Peyer's patch (tissue), 4 donors: ENCODE measurements at regions not wholly inside any gene's neighbourhood (a gene's known extent, or its start where the extent isn't known, plus 50 kb on each side); places are given as distances from the start of the nearest gene placed in this dataset.

Source experiments
- POLR2A ChIP-seq, 2 donors: fragments of 450-650 bp; IDR thresholded peaks; one replicate each; pipeline ENCODE4 v1.5.1; 2017; ENCODE audit warnings: antibody characterized with exemption in 2 of 2, mild to moderate bottlenecking in 2 of 2, moderate library complexity in 2 of 2
- TF ChIP-seq, protein P1 (sequence below), 6 experiments: fragments of 450-650 bp in 4 of 6; fragments of 200-600 bp in 2 of 6; sonication (generic) in 1 of 6; IDR thresholded peaks; one replicate each; pipeline ENCODE4 v1.5.1; 2017 to 2019; ENCODE audit warnings: antibody characterized with exemption in 6 of 6, mild to moderate bottlenecking in 3 of 6, moderate library complexity in 1 of 6

DNA sequence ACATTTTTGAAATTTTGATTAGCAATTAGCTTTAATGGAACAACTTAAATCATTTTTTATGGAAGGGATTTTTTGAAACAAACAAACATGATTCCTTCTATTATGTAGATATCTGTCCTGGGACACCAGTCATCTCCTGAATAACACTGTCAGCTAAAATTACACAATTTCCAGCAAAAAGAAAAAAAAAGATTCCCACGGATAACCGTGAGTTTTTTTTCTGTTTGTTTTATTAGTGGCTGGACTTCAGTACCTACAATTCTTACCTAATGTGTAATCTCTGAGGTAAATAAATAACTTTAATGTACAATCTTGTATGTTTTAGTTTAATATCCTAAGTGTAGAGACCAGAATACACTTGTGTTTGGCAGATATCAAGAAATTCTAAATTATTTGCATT, 126.6 kb upstream of the KYNU start:
- TF ChIP-seq, protein P1, sequence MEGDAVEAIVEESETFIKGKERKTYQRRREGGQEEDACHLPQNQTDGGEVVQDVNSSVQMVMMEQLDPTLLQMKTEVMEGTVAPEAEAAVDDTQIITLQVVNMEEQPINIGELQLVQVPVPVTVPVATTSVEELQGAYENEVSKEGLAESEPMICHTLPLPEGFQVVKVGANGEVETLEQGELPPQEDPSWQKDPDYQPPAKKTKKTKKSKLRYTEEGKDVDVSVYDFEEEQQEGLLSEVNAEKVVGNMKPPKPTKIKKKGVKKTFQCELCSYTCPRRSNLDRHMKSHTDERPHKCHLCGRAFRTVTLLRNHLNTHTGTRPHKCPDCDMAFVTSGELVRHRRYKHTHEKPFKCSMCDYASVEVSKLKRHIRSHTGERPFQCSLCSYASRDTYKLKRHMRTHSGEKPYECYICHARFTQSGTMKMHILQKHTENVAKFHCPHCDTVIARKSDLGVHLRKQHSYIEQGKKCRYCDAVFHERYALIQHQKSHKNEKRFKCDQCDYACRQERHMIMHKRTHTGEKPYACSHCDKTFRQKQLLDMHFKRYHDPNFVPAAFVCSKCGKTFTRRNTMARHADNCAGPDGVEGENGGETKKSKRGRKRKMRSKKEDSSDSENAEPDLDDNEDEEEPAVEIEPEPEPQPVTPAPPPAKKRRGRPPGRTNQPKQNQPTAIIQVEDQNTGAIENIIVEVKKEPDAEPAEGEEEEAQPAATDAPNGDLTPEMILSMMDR (IDR thresholded peaks at IDR 0.05) = no peak
- TF ChIP-seq POLR2A (IDR thresholded peaks at IDR 0.05) = no peak
